Embryonic facial prominence (tissue), 1 donor: ENCODE measurements at regions not wholly inside any gene's neighbourhood (a gene's known extent, or its start where the extent isn't known, plus 50 kb on each side); places are given as distances from the start of the nearest gene placed in this dataset.
A peak's percentile ranks its signal among the peaks of the same experiment; 100 is the strongest.

Experiments used
- DNase-seq: peaks from one replicate; pipeline ENCODE4 v3.0.0-alpha.2; 2016; ENCODE audit errors: extremely low spot score

DNA sequence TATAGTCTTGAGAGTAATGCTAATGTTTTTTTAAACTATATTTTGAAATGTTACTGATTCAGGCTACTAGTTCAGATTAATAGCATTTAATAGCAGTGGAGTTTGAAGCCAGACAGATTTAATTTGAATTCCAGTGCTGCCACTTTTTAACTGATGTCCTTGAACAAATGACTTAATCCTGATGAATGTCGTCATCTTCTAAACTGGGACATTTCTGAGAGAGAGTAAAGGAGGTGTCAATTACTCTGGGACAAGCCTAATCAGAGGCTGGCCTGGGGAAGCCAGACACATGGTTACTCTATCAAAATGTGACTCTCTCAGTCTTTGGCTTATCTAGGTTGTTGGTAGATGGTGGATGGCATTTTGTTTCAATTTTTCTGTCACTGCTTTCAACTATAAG, 246.7 kb downstream of the HS3ST3A1 start:
- DNase-seq = no peak

DNA sequence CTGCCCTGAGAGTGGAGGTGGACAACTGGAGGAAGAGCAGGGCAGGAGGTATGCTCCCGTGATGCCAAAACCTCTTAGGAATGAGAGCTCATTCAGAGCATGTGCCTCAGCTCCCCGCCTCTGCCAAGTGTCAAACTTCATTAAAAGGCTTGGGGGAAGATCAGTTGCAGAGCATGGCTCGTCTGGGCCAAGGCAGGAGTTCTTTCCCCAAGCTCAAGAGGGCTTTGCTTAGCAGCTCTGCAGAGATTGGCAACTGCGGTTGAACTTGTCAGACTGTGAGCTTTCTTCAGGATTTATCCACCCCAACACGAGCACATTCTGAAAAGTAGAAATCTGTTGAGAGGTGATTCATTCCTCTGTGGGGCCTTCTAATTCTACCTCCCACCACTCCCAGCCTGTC, 248.1 kb downstream of the HS3ST3A1 start:
- DNase-seq = no peak

DNA sequence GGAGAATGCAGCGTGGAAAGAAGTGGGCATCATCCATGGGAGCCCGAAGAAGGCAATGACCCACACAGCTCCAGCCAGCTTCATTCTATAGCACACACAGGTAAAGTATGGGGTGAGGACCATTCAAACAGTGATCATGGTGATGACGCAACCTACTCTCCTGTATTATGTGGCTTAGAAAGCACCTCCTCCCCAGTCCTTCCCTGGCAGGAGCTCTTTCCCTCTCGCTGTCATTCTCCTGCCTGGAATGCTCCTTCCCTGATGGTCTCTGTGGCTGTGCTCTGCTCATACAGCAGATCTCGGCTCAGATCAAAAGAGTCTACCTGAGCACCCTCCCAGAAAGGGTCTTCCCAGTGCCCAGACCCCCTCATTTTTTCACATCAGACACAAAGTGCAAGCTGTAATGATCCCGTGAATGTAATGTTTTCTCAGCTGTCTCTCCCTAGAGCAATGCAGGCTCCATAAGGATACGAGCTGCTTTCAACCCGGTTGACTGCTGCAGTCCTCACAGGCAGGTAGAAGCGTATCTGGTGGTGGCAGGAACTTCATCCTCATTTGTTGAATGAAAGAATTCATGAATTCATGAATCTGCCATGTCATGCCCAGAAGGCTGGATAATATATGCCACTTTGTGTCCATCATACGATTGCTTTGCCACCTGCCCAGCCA, 248.8 kb downstream of the HS3ST3A1 start:
- DNase-seq = no peak

DNA sequence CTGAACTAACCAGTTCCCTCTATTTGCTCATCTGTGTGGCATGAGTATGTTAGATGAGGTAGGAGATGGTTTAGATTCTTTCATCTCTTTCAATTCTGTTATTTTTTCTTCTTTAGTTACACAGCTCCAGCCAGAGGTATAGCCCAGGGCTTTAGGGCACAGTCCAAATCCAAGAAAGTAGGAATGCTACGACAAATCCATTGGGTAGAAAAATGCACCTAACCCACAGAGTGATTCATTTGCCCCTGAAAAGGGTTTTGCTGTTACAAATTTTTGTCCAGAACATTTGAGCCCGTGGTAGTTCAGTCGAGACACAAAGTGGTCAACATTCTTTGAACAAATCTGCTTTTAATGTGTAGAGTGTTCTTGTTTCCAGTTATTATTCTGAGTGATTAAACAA, 250.7 kb downstream of the HS3ST3A1 start:
- DNase-seq = no peak

DNA sequence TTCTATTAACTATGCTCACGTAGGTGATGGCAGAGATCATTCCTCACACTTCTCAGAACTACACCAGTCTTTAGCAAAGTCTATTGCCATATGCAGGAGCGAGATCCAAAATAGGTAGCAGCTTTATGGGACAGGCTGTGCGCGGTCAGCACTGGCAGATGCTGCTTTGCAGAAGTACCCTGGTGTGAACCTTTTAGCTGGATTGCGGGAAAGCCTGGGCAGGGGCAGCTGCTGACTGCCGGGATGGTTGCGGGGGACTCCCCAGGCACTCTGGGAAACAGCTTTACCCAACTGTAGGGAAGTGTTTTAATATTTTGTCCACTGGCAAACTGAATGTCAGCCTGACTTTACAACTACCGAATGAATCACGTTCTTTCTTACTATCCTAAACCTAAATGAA, 251.3 kb downstream of the HS3ST3A1 start:
- DNase-seq = no peak

DNA sequence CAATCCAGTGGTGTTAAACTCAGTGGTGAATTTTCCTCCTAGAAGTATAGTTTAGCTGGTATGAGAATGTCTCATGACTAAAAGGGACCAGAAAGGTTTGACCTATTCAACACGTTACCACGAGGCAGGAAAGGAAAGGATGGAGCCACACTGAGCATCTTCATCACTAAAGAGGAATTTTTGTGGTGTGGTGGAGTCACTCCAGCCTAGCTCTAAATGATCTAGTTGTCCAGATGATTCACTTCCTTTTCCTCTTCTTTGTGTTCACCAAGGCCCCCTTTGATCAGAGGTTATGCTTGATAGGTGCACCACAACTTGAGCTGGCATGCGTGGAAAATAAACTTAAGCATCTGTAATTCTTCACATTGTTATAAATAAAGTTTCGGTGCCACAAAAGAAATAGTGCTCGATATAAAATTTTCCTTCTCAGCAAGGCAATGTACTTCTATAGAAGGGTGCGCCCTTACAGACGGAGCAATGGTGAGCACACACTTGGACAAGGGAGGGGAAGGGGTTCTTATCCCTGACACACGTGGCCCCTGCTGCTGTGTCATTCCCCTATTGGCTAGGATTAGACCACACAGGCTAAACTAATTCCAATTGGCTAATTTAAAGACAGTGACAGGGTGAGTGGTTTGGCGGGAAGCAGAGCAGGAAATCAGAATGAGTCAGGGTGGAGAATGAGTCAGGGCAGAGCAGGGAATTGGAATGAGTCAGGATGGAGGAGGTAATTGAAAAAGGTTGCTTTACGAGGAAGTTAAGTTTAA, 254.6 kb downstream of the HS3ST3A1 start:
- DNase-seq = no peak

DNA sequence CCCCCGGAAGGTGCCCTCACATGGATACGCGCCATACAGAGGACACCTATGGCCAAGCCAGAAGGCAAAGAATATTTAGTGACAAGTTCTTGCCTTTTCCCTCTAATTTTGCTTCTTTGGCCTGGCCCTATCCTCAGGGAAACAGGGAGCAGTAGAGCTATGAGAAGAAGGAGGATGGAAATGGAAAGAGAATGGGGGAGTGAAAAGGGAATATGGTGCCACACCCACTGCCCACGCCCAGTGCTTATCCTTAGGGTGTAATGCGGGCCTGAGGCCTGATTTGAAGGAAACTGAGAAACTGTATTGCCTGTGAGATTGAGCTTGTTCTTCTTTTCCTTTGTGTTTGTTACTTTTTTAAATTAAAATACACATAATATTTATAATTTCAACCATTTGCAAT, 255.1 kb downstream of the HS3ST3A1 start:
- DNase-seq = no peak

DNA sequence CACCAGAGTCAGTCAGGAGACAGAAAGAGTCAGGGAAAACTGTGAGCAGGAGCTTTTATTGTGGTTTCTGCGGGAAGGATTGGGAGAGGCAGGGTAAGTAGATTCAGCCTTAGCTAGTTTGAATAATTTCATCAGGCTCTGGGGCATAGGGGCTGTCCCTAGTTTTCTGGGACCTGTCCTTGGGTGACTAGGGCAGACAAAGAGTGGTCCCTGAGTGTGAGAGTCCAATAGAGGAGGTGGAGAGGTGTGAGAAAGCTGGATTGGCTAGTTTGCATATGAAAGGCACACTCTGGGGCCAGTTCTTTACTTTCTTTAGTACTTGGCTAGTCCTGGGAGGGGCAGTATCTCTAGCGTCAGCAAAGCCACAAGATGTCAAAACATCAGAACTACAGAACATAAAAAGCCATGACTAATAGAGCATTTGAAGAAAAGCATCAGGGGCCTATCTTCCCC, 255.6 kb downstream of the HS3ST3A1 start:
- DNase-seq = no peak

DNA sequence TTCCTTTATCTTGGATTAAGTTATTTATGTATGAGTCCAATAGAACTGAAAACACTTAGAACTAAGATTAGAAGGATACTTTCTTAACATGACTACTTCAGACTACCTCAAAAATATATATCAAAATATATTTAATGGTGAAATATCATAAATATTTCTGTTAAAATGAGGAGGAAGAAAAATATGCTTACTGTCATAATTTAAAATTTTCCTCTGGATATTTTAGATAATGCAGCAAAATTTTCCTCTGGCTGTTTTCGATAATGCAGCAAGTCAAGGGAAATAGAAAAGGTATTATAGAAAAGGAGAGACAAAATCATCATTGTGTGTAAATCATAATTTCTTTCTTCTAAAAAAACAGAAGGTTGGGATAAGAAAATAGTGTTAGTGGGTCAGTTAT, 263.3 kb downstream of the HS3ST3A1 start:
- no peak for DNase-seq

DNA sequence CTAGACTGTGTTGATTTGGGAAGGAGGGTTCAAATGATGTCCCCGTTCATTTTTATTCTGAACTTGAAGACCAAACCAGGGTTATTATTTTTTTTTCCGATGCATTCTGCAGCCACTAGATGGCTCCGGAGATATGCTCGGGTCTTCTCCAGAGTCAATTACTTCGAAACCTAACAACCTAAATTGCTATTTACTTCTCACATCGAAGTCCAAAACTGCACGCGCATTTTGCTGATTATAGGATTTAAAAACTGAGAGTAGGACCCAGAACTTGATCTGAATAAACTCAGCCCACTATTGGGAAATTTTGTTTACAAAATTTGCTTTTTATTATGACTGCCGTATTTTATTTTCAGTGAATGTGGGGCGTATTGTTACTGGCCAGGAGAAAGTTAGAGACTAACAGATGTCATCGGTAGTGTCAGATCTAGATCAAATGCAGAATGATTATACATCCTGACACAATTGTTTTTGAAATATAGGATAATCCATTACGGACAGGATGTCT, 263.8 kb downstream of the HS3ST3A1 start:
- DNase-seq = peak; percentile 55

DNA sequence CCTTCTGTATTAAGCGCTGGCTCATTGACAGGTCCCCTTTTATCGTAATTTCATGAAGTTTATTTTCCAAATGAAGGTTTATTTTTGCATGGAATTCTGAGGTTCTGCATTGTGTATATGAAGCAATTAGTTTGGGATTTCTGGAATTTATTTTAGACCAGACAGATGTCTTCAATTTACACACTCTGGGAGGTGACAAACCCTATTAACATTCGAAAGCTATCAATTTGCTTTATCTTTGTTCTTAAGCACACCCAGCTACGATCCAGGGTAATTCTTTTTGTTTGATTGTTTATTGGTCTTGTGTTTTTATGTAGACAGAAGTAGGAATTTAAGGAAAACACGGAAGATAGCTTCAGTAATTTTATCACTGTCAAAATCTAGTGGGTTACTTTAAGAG, 264.6 kb downstream of the HS3ST3A1 start:
- no peak for DNase-seq

DNA sequence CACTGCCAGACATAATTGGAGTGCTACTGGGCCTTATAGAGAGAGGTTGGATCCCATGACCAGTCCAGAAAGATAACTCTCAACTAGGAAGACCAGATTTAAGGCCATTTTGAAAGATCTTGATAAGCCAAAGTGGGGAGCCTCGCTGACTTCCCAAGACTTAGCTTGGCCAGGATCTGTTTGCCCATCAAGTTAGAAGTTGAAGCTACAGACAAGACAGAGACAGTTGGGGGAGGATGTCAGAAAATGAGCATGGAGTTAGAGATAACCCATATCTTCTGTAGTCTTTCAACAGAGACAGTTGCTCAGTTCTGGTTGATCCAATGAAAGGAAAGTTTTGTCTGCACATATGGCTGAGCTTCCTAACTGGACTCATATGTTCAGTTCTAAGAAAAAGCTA, 267.4 kb downstream of the HS3ST3A1 start:
- DNase-seq = no peak

DNA sequence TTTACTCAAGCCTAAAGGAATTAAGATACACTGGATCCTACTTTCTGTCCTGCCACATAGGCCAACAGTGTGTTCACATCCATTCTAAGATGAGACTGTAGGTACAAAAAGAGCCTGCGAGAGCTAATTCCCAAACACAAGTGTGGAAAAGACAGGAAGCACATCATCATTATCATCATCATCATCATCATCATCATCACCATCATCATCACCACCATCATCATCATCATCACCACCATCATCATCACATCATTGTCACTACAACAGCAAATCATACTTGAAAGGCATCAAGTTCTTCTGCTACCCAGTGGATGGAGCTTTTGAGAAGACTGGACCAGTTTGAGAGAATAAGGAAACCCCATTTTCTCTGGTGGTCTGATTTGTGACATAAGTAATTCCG, 268.1 kb downstream of the HS3ST3A1 start:
- DNase-seq = no peak

DNA sequence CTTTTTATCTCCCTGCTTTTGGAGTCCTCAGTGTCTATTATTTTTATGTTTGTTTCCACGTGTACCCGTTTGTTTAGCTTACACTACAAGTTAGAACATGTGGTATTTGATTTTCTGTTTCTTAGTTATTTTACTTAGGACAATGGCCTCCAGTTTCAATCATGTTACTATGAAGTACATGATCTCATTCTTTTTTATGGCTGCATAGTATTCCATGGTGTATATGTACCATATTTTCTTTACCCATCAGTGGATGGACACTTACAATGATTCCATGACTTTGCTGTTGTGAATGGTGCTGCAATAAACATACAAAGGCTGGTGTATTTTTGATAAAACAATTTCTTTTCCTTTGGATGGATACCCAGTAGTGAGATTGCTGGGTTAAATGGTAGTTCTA, 269.5 kb downstream of the HS3ST3A1 start:
- DNase-seq = no peak

DNA sequence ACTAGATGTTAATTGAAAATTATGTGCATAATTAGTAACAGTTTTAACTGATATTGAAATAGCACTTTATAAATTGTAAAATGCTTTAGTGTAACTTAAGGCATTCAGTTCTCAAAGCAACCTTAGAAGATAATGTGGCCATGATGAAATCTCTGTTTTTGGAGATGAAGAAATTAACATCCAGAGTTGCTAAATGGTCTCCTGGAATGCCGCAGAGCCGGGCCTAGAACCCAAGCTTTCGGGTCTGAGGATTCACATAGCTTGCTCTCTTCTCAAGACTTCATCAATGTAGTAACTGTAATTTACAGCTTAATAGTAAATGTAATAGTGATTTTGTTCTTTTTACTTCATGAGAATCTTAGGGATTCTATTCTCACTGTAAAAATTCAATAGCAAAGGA, 272.3 kb downstream of the HS3ST3A1 start:
- no peak for DNase-seq

DNA sequence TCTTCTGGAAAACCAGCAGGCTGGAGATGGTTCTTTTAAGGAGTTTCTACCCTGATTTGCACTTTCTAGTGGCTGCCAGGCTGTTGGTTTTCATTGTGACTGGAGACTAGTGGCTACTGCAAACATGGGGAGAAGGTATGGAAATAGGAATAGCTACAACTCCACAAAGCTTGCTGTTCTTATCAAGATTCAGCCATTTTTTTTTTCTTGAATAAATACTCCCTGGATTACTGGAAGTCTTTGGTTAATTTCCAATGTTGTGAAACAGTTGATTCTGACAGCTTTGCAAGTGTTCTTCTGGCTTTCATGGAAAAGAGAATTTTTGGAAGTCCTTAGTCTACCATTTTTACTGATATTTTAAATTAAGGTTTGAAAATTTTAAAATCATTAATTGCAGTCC, 277.7 kb downstream of the HS3ST3A1 start:
- DNase-seq = no peak

DNA sequence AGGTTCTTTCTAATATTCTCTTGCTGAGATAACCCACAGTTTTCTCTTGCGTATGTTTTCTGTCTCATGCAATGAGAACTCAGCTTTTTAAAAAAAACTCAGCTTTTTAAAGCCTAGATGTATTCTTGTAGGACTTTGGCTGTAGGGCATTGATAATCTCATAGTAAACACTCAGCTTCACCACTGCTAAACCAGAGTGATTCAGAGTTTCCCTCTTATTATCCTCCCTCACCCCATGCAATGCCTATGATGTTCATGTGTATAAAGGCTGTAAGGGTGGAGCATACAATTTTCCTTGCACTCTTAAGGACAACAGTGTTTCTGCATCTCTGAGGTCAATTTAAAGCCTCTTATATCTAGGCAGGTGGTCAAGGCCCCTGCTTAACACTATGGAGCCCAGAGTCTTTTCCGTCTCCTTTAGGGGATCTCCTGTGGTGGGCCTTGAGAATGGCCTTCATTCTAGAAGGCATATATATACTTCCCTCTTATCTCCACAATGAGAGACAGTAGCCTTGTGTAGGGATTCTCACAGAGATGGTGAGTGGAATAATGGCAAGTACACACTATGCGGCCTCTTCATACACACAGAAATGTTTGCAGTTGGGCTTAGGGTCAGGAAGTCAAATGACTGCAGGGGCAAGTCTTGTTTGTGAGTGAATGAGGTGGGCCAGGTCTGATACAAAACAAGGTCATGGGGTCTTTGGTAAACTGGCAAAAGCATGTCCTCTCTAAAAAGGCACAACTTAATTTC, 279.6 kb downstream of the HS3ST3A1 start:
- no peak for DNase-seq

DNA sequence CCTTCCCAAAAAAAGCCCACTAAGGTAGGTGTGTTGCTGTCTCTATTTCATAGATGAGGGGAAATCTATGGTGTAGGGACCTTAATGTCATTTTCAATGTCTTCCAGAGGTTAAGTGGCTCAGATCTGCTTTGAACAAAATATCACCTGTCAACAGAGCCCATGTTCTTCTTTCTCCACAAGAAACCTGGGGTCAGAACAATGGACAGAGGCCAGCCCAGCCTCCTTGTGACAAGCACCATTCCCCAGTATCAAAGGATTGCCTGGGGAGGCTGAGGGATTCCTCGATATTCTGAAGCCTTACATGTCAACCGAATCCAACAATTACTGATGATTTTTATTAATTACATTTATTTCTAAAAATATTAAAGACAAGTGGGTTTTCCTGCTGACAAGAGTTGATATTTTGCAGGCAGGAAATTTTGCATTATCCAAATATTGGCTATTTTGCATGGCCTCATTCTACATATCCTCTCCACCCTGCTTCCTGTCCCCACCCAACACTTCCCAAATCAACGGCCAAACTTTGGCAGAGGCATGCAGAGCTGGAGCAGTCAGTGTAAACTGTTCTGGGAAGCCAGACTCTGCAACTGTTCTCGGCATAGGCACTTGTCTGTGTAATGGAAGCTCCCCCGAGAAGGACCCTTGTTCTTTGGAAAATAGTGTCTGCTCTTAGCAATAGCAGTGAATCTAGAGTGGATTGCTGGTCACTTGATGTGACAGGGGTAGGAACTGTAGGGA, 281.5 kb downstream of the HS3ST3A1 start:
- DNase-seq = no peak

DNA sequence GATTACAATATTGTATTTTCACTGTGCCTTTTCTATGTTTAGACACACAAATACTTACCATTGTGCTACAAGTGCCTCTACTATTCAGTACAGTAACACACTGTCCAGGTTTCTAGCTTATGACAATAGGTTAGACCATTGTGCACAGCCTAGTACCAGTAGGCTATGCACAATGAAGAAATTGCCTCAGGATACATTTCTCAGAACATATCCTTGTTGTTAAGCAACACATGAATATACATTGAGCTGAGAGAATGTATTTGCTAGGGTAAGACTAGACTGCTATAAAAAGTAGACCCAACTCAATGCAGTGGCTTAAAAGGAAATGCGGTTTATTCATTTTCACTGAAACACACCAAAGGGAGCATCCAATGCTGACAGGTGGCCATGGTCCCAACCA, 285.1 kb downstream of the HS3ST3A1 start:
- DNase-seq = no peak

DNA sequence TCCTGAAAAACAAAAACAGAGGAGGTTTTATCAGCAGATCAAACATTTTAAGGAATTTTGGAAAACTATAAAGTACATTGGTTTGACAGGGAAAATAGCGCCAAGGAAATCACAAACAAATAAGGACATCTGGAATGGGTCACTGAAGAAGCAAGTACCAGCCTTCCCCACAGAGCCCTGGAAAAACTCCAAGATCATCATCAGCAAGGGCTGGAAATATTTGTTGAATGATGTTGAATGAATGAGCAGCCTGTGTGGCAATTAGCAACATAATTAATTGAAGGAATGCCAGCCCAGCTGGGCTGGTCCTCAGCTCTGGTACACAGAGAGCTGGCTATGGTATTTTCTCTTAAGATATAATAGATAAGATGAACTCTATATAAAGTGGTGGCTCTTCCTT, 290.4 kb downstream of the HS3ST3A1 start:
- no peak for DNase-seq

DNA sequence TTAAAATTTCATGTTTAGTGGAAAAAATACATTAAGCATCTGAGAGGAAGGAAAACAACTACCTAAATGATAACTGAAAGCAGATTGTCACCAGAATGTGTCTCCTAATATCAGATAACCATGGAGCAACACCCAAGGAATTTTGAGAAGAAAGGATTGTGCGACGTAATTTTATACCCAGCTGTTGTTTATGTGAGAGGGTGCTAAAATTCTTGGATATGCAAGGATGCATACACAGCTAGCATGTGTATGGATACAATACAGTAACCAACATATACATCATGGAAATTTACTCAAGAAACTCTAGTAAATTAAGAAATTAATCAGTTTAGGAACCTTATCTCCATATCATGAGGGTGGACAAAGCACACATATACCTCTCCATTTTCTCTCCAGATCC, 290.9 kb downstream of the HS3ST3A1 start:
- no peak for DNase-seq
